Endothelial cell of umbilical vein (primary cell): ENCODE measurements at regions not wholly inside any gene's neighbourhood (a gene's known extent, or its start where the extent isn't known, plus 50 kb on each side); places are given as distances from the start of the nearest gene placed in this dataset.

Source experiments
- CTCF ChIP-seq, 2 donors: IDR thresholded peaks; 1 replicate in 1 of 2; 2 replicates in 1 of 2; pipeline ENCODE4 v1.5.1; 2011; ENCODE audit warnings: low read length in 2 of 2, mild to moderate bottlenecking in 2 of 2, moderate library complexity in 2 of 2, control low read depth in 1 of 2, inconsistent platforms in 1 of 2, low read depth in 1 of 2; ENCODE audit not compliant: insufficient read depth in 1 of 2; ENCODE audit errors: extremely low read depth in 1 of 2
- EZH2 ChIP-seq: IDR thresholded peaks from 2 replicates; pipeline ENCODE4 v1.6.1; 2012; ENCODE audit warnings: borderline replicate concordance, low read depth, mild to moderate bottlenecking, moderate library complexity, low read length, inconsistent platforms; ENCODE audit not compliant: severe bottlenecking
- JUN ChIP-seq: IDR thresholded peaks from 2 replicates; pipeline ENCODE4 v1.6.1; 2011; ENCODE audit warnings: borderline replicate concordance, low read depth; ENCODE audit not compliant: insufficient read length, insufficient read depth
- MYC ChIP-seq: IDR thresholded peaks from one replicate; pipeline ENCODE4 v1.6.1; 2011; ENCODE audit warnings: mild to moderate bottlenecking, low read depth, low read length
- POLR2A ChIP-seq: IDR thresholded peaks from 2 replicates; pipeline ENCODE4 v1.6.1; 2012; ENCODE audit warnings: low read depth, mild to moderate bottlenecking, control low read depth, low read length
- POLR2AphosphoS5 ChIP-seq: IDR thresholded peaks from 2 replicates; pipeline ENCODE4 v1.6.1; 2012; ENCODE audit warnings: low read depth, mild to moderate bottlenecking, control low read depth, low read length, moderate library complexity; ENCODE audit not compliant: insufficient read depth
- TF ChIP-seq, protein P1 (sequence below): IDR thresholded peaks from 2 replicates; pipeline ENCODE4 v1.6.1; 2011; ENCODE audit not compliant: insufficient read depth, insufficient read length

DNA sequence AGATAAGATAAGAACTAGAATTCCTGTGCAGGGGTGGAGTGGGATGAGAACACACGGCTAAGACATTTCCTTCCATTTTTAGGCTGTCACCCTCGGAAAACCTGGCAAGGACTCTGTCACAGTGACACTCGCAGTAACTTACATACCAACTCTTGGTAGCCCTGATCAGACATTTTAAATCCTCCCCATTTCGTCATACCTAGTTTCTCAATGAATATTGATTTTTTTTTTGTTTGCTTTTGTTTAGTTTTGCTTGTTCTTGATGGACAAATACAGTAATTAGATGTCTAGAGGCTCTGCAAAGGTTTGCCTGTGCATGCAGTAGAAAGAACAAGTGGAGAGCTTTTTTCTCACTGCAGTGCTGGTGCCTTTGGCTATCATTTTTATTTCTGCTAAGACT, 213.0 kb upstream of the FAM83B start:
- TF ChIP-seq MYC (no peak), CTCF (IDR thresholded peaks at IDR 0.05; ENCODE audit: extremely low read depth in 1 of 2, insufficient read depth in 1 of 2, low read depth in 1 of 2, low read length in 2 of 2) (no peak), JUN (no peak), POLR2A (no peak), EZH2 (no peak), POLR2AphosphoS5 (no peak)
- TF ChIP-seq, protein P1, sequence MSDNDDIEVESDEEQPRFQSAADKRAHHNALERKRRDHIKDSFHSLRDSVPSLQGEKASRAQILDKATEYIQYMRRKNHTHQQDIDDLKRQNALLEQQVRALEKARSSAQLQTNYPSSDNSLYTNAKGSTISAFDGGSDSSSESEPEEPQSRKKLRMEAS: no peak
